ENCODE measurements at regions not wholly inside any gene's neighbourhood (a gene's known extent, or its start where the extent isn't known, plus 50 kb on each side); places are given as distances from the start of the nearest gene placed in this dataset.

GRCh38 chr1:170395149-170395548 lies 136.8 kb upstream of the GORAB start (continued):
- TF ChIP-seq CHD7 (IDR thresholded peaks at IDR 0.05; ENCODE audit: insufficient replicate concordance, low read length), result no peak
- TF ChIP-seq, protein P1, sequence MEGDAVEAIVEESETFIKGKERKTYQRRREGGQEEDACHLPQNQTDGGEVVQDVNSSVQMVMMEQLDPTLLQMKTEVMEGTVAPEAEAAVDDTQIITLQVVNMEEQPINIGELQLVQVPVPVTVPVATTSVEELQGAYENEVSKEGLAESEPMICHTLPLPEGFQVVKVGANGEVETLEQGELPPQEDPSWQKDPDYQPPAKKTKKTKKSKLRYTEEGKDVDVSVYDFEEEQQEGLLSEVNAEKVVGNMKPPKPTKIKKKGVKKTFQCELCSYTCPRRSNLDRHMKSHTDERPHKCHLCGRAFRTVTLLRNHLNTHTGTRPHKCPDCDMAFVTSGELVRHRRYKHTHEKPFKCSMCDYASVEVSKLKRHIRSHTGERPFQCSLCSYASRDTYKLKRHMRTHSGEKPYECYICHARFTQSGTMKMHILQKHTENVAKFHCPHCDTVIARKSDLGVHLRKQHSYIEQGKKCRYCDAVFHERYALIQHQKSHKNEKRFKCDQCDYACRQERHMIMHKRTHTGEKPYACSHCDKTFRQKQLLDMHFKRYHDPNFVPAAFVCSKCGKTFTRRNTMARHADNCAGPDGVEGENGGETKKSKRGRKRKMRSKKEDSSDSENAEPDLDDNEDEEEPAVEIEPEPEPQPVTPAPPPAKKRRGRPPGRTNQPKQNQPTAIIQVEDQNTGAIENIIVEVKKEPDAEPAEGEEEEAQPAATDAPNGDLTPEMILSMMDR (IDR thresholded peaks at IDR 0.05; ENCODE audit: control extremely low read depth in 1 of 3, insufficient read depth in 1 of 3, low read depth in 1 of 3, low read length in 3 of 3), result no peak
- no peak for TF ChIP-seq GABPA (IDR thresholded peaks at IDR 0.05; ENCODE audit: borderline replicate concordance, insufficient read depth, low read length)
- no peak for TF ChIP-seq RXRA (IDR thresholded peaks at IDR 0.05; ENCODE audit: insufficient read depth, low read depth, low read length)
- no peak for TF ChIP-seq CBX5 (IDR thresholded peaks at IDR 0.05; ENCODE audit: low read depth, low read length)
- no peak for TF ChIP-seq SP4 (IDR thresholded peaks at IDR 0.05; ENCODE audit: low read length)
- no peak for TF ChIP-seq BACH1 (IDR thresholded peaks at IDR 0.05; ENCODE audit: low read length)
- TF ChIP-seq EP300 (IDR thresholded peaks at IDR 0.05; ENCODE audit: borderline replicate concordance in 1 of 2, low read depth in 2 of 2, low read length in 2 of 2), result no peak
- no peak for TF ChIP-seq RAD21 (IDR thresholded peaks at IDR 0.05 in 1 of 2, conservative IDR thresholded peaks at IDR 0.05 in 1 of 2; ENCODE audit: low read depth in 2 of 2, low read length in 2 of 2)

All from H1 (cell line).